Fibroblast of skin of left quadriceps (primary cell): ENCODE measurements at regions not wholly inside any gene's neighbourhood (a gene's known extent, or its start where the extent isn't known, plus 50 kb on each side); places are given as distances from the start of the nearest gene placed in this dataset.
"Not testable (repeated sequence)": the region's sequence is repeated elsewhere in the genome, so short reads cannot be mapped to it uniquely, and the experiment has no call there.

Source experiments
- DNase-seq, 2 experiments: peaks; one replicate each; pipeline ENCODE4 v3.0.0-alpha.2; 2013; ENCODE audit warnings: low read depth in 2 of 2

- not testable (repeated sequence) for DNase-seq
Observed at GRCh38 chrX:76774912-76775311, 347.4 kb downstream of the MAGEE1 start.

- DNase-seq, result no peak
Observed at GRCh38 chrX:76796311-76796710, 368.8 kb downstream of the MAGEE1 start.

GRCh38 chrX:76802708-76803107 is 375.2 kb downstream of the MAGEE1 start:
- DNase-seq, result no peak

- no peak for DNase-seq
Observed at GRCh38 chrX:76815754-76816153, 388.2 kb downstream of the MAGEE1 start.

GRCh38 chrX:76817279-76817678 is 389.8 kb downstream of the MAGEE1 start:
- not testable (repeated sequence) for DNase-seq

- DNase-seq, result no peak
Observed at GRCh38 chrX:76821276-76821675, 393.8 kb downstream of the MAGEE1 start.

GRCh38 chrX:76827672-76828071 is 400.2 kb downstream of the MAGEE1 start:
- no peak for DNase-seq

GRCh38 chrX:76840902-76841301 is 413.4 kb downstream of the MAGEE1 start:
- not testable (repeated sequence) for DNase-seq

- no peak for DNase-seq
Observed at GRCh38 chrX:76850851-76851250, 423.3 kb downstream of the MAGEE1 start.

GRCh38 chrX:76862509-76862908 is 435.0 kb downstream of the MAGEE1 start:
- no peak for DNase-seq

- DNase-seq, result no peak
Observed at GRCh38 chrX:76893930-76894329, 466.4 kb downstream of the MAGEE1 start.

GRCh38 chrX:76915836-76916235 is 488.3 kb downstream of the MAGEE1 start:
- DNase-seq, result no peak

GRCh38 chrX:76918033-76918432 is 490.5 kb downstream of the MAGEE1 start:
- no peak for DNase-seq

GRCh38 chrX:76919761-76920160 is 492.3 kb downstream of the MAGEE1 start:
- DNase-seq, result no peak

GRCh38 chrX:76920607-76921006 is 493.1 kb downstream of the MAGEE1 start:
- DNase-seq, result no peak

- no peak for DNase-seq
Observed at GRCh38 chrX:76921176-76921575, 493.7 kb downstream of the MAGEE1 start.

GRCh38 chrX:76922100-76922499 is 494.6 kb downstream of the MAGEE1 start:
- no peak for DNase-seq

GRCh38 chrX:76924616-76925015 is 497.1 kb downstream of the MAGEE1 start:
- DNase-seq, result not testable (repeated sequence)

- no peak for DNase-seq
Observed at GRCh38 chrX:76931518-76931917, 504.0 kb downstream of the MAGEE1 start.

- DNase-seq, result no peak
Observed at GRCh38 chrX:76957485-76957884, 489.7 kb upstream of the FGF16 start.

- no peak for DNase-seq
Observed at GRCh38 chrX:76971393-76972376, 475.5 kb upstream of the FGF16 start.

- DNase-seq, result no peak
Observed at GRCh38 chrX:76977452-76977851, 469.7 kb upstream of the FGF16 start.

- no peak for DNase-seq
Observed at GRCh38 chrX:76987381-76987780, 459.8 kb upstream of the FGF16 start.
